GM12878 (cell line): ENCODE measurements at regions not wholly inside any gene's neighbourhood (a gene's known extent, or its start where the extent isn't known, plus 50 kb on each side); places are given as distances from the start of the nearest gene placed in this dataset.

Experiments used
- CTCF ChIP-seq, 3 experiments: IDR thresholded peaks in 2 of 3; conservative IDR thresholded peaks in 1 of 3; 2 replicates each; pipeline ENCODE4 v1.5.1; 2011; ENCODE audit warnings: low read depth in 3 of 3, low read length in 3 of 3, mild to moderate bottlenecking in 3 of 3, control low read depth in 2 of 3, moderate library complexity in 2 of 3, inconsistent platforms in 1 of 3, mixed read lengths in 1 of 3; ENCODE audit not compliant: control insufficient read depth in 2 of 3, insufficient read depth in 1 of 3; ENCODE audit errors: extremely low read depth in 1 of 3
- ELK1 ChIP-seq: IDR thresholded peaks from 2 replicates; pipeline ENCODE4 v1.6.1; 2012; ENCODE audit warnings: low read depth, low read length, improper control_type of control experiment
- JUNB ChIP-seq: IDR thresholded peaks from 2 replicates; pipeline ENCODE4 v1.6.1; 2016; ENCODE audit warnings: antibody characterized with exemption, mild to moderate bottlenecking
- KDM1A ChIP-seq: fragments of 200-600 bp; sonication (generic); IDR thresholded peaks from 2 replicates; pipeline ENCODE4 v1.6.1; 2016; ENCODE audit warnings: borderline replicate concordance
- MYC ChIP-seq: IDR thresholded peaks from 2 replicates; pipeline ENCODE4 v1.6.1; 2011; ENCODE audit warnings: mild to moderate bottlenecking, low read length, moderate library complexity, inconsistent platforms; ENCODE audit not compliant: insufficient read depth, insufficient replicate concordance, insufficient read length, severe bottlenecking
- POLR2A ChIP-seq: IDR thresholded peaks from 2 replicates; pipeline ENCODE4 v1.6.1; 2011; ENCODE audit warnings: low read depth, mild to moderate bottlenecking, low read length
- SIN3A ChIP-seq: IDR thresholded peaks from 2 replicates; pipeline ENCODE4 v1.6.1; 2012; ENCODE audit warnings: low read depth, low read length, improper control_type of control experiment
- TAF1 ChIP-seq: IDR thresholded peaks from 2 replicates; pipeline ENCODE4 v1.6.1; 2011; ENCODE audit warnings: mild to moderate bottlenecking, low read depth, low read length, borderline replicate concordance
- USF2 ChIP-seq: IDR thresholded peaks from 2 replicates; pipeline ENCODE4 v1.6.1; 2011; ENCODE audit warnings: low read depth, low read length, improper control_type of control experiment, borderline replicate concordance

- TF ChIP-seq USF2: no peak
- no peak for TF ChIP-seq MYC
- no peak for TF ChIP-seq POLR2A
- TF ChIP-seq KDM1A: no peak
- no peak for TF ChIP-seq JUNB
- TF ChIP-seq ELK1: no peak
- TF ChIP-seq TAF1: no peak
- TF ChIP-seq CTCF (IDR thresholded peaks at IDR 0.05 in 2 of 3, conservative IDR thresholded peaks at IDR 0.05 in 1 of 3; ENCODE audit: control insufficient read depth in 2 of 3, extremely low read depth in 1 of 3, insufficient read depth in 1 of 3, low read depth in 3 of 3, low read length in 3 of 3): 0 out of 6 replicates have a peak, but pooled peaks of 1 of the 3 experiments have one; percentile 5
- TF ChIP-seq SIN3A: no peak
These were observed 62.2 kb downstream of the BOD1 start for GRCh38 chr5:173554038-173554955.
